Renal cortex interstitium (tissue), 11 donors: ENCODE measurements at regions not wholly inside any gene's neighbourhood (a gene's known extent, or its start where the extent isn't known, plus 50 kb on each side); places are given as distances from the start of the nearest gene placed in this dataset.

Experiments
- DNase-seq, 11 donors: peaks; one replicate each; pipeline ENCODE4 v3.0.0-alpha.2; 2013; ENCODE audit warnings: low read depth in 9 of 11, low spot score in 4 of 11; ENCODE audit errors: extremely low read depth in 1 of 11

- DNase-seq: no peak
Observed at GRCh38 chr6:14453712-14454472, 336.3 kb downstream of the CD83 start.

- no peak for DNase-seq
Observed at GRCh38 chr6:14454473-14454775, 336.9 kb downstream of the CD83 start.

GRCh38 chr6:14455427-14455826 is 337.9 kb downstream of the CD83 start:
- DNase-seq: no peak

- DNase-seq: no peak
Observed at GRCh38 chr6:14455876-14456648, 338.5 kb downstream of the CD83 start.

GRCh38 chr6:14456941-14457340 is 339.4 kb downstream of the CD83 start:
- no peak for DNase-seq

GRCh38 chr6:14458669-14459266 is 341.2 kb downstream of the CD83 start:
- DNase-seq: no peak

- no peak for DNase-seq
Observed at GRCh38 chr6:14459315-14459714, 341.7 kb downstream of the CD83 start.

- DNase-seq: no peak
Observed at GRCh38 chr6:14460556-14460955, 343.0 kb downstream of the CD83 start.

GRCh38 chr6:14462135-14462534 is 344.6 kb downstream of the CD83 start:
- no peak for DNase-seq

GRCh38 chr6:14462566-14462965 is 345.0 kb downstream of the CD83 start:
- DNase-seq: no peak

GRCh38 chr6:14463110-14463509 is 345.5 kb downstream of the CD83 start:
- DNase-seq: no peak

GRCh38 chr6:14464055-14464454 is 346.5 kb downstream of the CD83 start:
- no peak for DNase-seq

GRCh38 chr6:14464716-14465115 is 347.1 kb downstream of the CD83 start:
- DNase-seq: no peak

GRCh38 chr6:14466278-14466677 is 348.7 kb downstream of the CD83 start:
- DNase-seq: no peak

- DNase-seq: no peak
Observed at GRCh38 chr6:14467591-14467990, 350.0 kb downstream of the CD83 start.

GRCh38 chr6:14468647-14469321 is 351.2 kb downstream of the CD83 start:
- DNase-seq: no peak

- no peak for DNase-seq
Observed at GRCh38 chr6:14470101-14470500, 352.5 kb downstream of the CD83 start.

GRCh38 chr6:14470671-14471070 is 353.1 kb downstream of the CD83 start:
- no peak for DNase-seq

GRCh38 chr6:14472255-14472985 is 354.8 kb downstream of the CD83 start:
- DNase-seq: no peak
